IPS-18c (cell line): ENCODE measurements at regions not wholly inside any gene's neighbourhood (a gene's known extent, or its start where the extent isn't known, plus 50 kb on each side); places are given as distances from the start of the nearest gene placed in this dataset.

Source experiments
- H3K4me3 ChIP-seq: 2 replicates; pipeline ENCODE4 v1.7.0; 2013; ENCODE audit warnings: low read depth, mild to moderate bottlenecking, low read length, moderate library complexity; ENCODE audit not compliant: insufficient read depth
- H3K9me3 ChIP-seq: one replicate; pipeline ENCODE4 v1.6.1; 2013; ENCODE audit warnings: mild to moderate bottlenecking, low read length, moderate library complexity; ENCODE audit not compliant: control insufficient read depth, insufficient read depth

DNA sequence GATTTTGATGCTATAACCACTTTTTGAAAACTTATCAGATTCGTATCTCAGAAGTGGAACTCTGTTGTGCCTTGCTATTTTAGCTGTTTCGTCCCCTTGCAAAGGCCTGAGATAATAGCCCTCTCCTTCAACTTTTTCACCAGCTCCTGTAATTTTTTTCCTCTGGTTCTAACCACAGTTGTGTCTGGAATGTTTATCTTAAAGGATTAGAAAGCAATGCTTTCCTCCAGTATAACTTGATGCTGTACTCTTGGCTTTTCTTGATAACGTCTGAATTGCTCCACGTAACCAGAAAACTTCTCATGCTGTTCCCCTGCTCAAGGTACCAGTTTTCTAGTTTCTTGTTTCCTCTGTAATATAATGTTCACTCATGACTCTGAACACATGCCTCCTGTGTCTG, 209.4 kb downstream of the DTWD2 start:
- peaks cover 2% of the 10 kb centered on the region for H3K9me3 ChIP-seq
- no peak overlapping the region for H3K4me3 ChIP-seq

DNA sequence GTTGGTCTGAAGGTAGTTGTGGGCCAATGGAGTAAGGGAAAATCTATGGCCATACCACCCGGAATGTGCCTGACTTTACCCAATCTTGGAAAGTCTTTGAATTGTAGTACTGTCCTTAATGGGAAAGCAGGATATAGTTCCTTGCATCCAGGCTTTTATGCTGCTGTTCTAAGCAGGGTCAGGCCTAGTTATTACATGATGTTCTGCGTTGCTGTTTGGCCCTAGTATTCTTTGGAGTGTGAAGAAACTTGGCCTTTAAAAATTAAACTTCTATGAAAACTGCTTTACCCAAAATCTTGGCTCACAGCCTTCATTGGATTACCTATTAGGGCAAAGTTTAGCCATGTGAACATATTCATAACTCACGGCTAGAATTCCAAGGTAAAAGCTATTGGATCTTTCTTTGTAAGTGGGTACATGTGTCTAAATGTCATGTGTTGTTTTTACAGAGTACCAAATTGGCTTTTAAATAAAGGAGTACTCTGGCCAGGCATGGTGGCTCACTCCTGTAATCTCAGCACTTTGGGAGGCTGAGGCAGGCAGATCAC, 211.1 kb downstream of the DTWD2 start:
- H3K4me3 ChIP-seq: no peak overlapping the region
- H3K9me3 ChIP-seq: peaks cover 2% of the 10 kb centered on the region

DNA sequence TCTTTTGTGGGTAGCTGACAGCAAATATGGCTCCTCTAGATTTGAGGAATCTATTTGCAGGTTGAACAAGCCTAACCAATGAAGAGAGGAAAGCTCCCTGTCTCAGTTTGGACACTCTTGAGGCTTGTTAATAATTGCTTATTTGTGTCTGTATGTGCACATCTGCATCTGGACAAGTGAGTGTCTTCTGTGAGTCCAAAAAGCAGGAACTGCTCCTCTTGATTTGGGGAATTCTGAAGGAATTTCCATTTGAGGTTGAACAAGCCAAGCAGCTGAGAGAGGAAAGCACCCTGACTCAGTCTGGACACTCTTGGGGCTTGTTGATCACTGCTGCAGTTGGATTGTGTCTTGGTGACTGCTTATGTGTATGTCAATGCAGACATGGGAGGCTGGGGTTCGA, 211.6 kb downstream of the DTWD2 start:
- Histone ChIP-seq H3K4me3 (no peak overlapping the region), H3K9me3 (peaks cover 4% of the 10 kb centered on the region)

DNA sequence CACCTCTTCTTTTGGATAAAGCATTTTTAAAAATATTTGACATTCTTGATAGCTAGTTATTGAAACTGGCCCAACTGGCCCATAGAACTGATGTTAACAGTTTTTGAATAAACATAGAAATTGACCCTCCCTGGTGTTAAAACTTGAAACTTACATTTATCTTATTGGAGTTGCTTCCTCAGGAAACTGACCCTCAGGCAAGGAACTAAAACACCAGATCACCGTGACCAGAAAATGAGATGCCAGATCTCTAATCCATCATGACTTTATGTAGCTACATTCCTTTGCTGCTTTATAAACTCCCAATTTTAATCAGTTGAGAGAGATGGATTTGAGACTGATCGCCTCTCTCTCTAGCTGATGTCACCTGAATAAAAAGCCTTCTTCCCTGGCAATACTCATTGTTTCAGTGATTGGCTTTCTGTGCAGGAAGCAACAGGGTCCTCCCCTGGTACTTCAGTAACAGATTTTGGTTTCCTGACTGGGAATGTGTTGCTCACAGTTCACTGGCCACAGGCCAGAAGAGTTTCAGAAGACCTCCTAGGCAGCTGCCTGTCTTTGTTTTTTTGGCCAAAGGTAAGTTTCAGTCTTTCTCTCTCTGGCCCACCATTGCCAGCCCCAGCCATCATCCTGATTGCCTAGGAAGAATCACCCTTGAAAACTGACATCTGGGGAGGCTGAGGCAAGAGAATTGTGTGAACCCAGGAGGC, 212.4 kb downstream of the DTWD2 start:
- H3K4me3 ChIP-seq: no peak overlapping the region
- peaks cover 4% of the 10 kb centered on the region for H3K9me3 ChIP-seq

DNA sequence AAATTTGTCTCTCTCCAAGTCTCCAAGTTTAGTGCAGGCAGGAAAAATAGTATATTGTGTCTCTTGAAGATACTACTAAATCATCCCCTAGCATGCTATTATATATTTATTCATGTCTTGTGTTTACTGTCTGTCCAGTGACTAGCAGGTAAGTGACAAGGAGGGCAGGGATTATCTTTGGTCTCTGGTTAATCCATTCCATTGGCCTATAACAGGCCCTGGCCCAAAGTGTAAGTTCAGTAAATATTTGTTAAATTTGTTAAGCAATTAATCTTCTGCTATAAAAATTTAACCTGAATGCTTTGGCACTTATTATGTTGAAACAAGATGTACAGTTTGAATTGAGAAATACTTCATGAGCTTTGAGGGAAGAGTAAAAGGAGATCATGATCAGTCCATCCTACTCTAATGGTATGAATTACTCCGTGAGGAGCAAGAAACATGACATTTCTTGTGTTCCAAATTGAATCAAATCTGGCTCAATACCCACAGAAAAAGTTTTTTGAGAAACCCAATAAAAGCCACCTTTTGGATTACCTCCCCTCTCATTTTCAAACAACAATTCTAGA, 219.7 kb downstream of the DTWD2 start:
- H3K9me3 ChIP-seq: peaks cover 7% of the 10 kb centered on the region

DNA sequence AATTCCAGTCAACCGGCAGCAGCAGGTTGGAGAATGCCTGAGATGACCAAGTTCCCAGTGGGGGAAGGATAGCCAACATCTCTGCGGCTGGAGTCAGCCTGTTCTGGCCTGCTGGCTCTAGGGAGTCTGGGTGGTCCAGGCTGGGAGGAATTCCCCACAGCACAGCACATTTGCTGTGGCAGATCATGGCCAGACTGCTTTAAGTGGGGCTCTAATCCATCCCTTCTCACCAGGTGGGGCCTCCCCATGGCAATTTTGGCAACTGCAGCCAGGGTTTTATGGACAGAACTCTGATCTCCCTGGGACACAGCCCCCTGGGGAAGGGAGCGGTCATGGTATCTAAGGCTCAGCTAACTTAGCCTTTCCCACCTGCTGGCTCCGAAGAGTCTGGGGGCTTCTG, 226.1 kb downstream of the DTWD2 start:
- Histone ChIP-seq H3K4me3 (no peak overlapping the region), H3K9me3 (no peaks in the 10 kb centered on the region)

More for the DNA sequence above, 219.7 kb downstream of the DTWD2 start:
- H3K4me3 ChIP-seq: no peak overlapping the region

DNA sequence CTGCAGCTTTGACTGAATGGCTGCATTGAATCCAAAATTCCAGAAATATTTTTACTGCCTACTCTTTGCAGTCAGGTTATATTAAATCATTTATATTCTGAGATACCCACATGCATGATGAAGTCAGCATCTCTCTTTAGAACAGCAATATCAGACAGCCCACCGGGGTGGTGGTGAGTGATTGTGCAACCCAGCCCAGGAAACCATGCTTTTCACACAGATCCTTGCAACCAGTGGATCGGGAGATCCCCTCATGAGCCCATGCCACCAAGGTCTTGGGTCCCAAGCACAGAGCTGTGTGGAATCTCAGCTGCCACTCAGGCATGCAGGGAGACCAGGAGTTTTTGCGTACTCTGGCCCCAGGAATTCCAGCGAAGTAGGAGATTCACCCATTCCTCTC, 226.5 kb downstream of the DTWD2 start:
- Histone ChIP-seq H3K9me3 (no peaks in the 10 kb centered on the region), H3K4me3 (no peak overlapping the region)

DNA sequence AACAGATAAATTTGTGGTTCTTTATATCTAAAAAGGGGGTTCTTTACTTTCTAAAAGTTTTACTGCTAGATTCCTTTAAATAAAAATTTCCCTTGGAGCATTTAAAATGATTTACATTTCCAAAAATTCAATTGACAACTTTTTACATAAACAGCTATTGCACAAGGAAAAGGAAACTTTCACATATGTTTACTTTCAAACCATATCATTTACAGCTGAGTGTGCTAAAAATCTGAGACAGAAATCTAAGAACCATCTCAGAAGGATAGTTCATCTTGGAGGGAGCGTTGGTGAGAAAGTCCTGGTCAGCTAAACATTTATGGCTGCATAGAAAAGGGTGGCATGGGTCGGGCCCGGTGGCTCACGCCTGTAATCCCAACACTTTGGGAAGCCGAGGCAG, 235.4 kb downstream of the DTWD2 start:
- Histone ChIP-seq H3K9me3 (no peaks in the 10 kb centered on the region), H3K4me3 (no peak overlapping the region)

DNA sequence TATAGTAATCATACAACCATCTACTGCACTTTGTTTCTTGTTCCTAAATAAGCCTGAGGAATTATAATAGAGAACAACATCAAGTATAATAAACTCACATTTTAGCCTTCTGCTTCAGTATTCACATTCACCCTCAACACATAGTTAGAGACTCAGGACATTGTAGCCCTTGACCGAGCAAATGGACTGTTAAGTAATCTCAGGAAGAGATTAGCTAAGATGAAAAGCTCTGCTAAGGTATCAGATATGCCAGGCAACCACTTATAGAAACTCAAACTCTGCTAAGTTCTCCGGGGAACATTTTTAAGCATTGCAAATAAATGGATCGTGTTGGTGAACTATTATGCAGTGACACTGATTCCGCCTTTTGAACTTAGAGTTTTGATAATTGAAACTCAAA, 252.0 kb downstream of the DTWD2 start:
- peaks cover 2% of the 10 kb centered on the region for H3K9me3 ChIP-seq
- H3K4me3 ChIP-seq: no peak overlapping the region

DNA sequence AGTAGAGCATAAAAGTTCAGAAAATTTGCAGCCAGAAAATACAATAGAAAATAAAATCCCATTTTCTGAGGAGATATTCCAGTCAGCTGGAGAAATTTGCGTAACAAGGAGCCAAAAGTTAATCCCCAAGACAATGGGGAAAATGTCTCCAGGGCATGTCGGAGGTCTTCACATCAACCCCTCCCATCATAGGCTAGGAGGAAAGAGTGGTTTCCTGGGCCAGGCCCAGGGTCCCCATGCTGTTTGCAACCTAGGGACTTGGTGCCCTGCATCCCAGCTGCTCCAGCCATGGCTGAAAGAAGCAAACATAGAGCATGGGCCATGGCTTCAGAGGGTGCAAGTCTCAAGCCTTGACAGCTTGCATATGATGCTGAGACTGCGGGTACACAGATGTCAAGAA, 255.0 kb downstream of the DTWD2 start:
- Histone ChIP-seq H3K9me3 (no peaks in the 10 kb centered on the region), H3K4me3 (no peak overlapping the region)

DNA sequence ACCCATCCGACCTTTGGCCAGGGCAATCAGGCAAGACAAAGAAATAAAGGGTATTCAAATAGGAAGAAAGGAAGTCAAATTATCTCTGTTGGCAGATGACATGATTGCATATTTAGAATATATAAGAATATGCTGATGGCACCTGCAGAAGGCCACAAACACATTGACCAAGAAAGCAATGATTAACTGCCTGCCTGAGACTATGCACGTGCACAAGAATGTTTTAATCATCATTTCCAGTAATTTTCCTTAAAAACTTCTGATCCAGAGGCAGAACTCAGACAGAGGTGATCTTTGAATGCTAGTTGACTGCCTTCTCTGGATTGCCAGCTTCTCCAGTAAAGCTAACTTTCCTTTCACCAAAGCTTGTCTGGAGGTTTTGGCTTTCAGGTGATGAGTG, 260.2 kb downstream of the DTWD2 start:
- H3K4me3 ChIP-seq: no peak overlapping the region
- H3K9me3 ChIP-seq: no peaks in the 10 kb centered on the region

DNA sequence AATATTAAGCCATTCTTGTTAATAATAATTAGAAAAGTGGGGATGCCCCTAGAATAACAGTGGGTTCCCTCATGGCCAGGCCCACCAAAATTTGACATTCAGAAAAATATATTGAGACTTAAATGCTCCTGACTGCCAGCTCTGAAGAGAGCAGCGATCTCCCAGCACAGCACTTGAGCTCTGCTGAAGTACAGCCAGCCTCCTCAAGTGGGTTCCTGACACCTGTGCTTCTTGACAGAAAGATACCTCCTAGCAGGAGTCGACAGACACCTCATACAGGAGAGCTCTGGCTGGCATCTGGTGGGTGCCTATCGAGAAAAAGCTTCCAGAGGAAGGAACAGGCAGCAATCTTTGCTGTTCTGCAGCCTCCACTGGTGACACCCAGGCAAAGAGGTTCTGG, 261.5 kb downstream of the DTWD2 start:
- no peak overlapping the region for H3K4me3 ChIP-seq
- no peaks in the 10 kb centered on the region for H3K9me3 ChIP-seq

DNA sequence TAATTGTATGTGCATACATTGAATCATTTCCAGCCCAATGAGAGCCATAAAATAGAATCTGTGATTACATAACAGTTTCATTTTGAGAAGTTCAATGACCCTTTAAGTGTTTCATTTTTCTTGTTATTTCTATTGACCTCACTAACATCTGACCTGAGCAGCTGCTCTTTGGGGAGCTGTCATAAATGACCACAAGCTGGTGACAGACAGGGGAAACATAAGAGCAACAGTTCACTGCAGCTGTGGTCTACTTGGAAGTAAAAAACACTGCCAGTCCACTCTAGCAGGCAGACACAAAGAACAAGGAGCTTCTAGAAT, 265.4 kb downstream of the DTWD2 start:
- Histone ChIP-seq H3K9me3 (peaks cover 3% of the 10 kb centered on the region), H3K4me3 (no peak overlapping the region)

DNA sequence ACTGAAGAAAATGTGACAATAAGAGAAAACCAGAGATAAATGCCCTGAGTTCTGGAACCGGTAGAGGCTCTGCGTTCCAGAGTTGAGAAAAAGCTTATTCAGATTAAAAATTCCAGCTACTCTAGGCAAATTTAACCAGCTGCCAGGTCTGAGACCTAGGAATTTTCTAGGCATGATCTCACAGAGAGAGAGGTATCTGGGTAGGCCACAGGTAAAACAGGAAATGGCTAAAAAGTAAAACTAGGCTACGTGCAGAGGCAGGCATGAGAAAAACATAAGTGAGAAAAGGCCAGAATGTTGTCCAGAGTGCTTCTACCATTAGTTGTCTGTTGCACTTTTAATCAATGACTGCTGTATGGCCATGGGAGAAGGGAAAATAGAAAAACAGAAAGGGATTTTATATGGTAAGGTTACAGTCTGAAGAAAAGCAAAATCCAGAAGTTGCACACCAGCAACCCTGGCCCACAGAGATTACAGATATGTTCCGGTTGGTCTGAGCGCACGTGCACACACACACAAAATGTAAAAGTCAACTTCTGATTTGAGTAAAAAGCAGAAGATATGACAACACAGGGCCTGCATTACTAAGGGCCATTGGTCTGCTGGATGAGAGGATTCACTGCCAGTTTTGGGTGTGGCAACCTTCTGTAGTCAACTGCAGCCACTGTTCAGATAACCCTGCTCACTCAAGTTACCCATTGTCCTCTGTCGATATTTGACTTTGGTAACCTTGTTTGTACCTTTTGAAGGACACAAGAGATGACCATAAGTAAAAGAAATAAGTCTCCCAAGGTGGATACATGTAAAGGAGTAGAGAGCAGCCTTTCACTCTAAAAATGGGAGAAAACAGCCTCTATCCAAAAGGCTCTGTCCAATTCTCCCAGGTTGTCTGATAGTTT, 266.0 kb downstream of the DTWD2 start:
- H3K4me3 ChIP-seq: no peak overlapping the region
- peaks cover 3% of the 10 kb centered on the region for H3K9me3 ChIP-seq

DNA sequence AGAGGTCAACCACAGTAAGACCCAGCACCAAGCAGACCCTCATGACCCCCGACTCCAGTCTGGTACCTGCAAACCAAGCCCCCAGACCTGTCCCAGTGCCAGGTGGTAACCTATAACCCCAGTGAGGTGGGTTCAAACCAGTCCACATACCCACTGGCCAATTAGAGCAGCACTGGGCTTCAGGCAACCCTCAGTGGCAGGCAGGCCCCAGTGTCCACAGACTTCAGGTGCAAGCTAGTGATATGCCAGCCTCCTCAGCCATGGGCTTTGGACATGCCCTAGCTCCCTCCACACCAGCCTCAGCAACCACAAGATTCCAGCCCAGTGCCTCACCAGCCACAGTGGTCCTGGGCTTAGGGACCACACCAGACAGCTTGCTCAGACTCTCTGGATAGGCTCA, 276.6 kb downstream of the DTWD2 start:
- H3K4me3 ChIP-seq: no peak overlapping the region
- no peaks in the 10 kb centered on the region for H3K9me3 ChIP-seq

DNA sequence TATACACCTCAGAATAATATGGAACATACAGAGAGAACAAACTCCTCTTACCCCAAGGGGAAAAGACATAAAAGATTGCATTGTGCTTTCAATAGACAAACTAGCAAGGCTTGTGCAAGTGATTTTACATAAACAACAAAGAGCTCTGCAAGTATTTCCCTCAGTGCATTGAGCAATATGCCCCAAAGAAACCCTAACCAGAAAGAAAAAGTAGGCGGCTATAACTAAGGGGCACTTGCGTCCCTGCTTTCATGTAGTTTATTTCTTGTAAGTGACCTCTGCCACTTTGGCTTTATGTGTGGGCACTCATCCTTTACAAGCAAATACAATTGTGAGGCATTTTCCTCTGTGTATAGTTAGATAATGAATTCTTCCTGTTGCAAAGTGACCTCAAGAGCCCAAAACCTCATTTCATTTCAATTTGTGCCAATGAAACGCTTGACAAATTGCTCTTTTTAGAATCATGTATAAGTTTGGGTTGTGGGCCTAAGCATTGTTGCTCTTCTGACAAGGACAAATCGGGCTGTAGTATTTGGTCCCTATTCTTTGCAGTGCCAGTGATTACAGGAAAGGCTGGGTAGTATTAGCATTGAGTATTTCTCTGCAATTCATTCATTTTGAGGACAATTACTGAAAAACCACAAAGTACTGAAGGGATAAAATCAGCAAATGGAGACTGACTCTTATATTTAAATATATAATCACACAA, 282.2 kb downstream of the DTWD2 start:
- Histone ChIP-seq H3K9me3 (peaks cover 16% of the 10 kb centered on the region), H3K4me3 (no peak overlapping the region)

DNA sequence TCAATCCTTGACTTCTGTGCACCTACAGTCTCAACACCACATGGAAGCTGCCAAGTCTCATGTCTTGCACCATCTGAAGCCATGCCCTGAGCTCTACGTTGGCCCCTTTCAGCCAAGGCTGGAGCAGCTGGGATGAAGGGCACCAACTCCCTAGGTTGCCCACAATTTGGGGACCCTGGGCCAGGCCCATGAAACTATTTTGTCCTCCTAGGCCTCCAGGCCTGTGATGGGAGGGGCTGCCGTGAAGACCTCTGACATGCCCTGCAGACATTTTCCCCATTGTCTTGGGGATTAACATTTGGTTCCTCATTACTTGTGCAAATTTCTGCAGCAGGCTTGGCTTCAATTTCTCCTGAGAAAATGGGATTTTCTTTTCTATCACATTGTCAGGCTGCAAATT, 285.1 kb downstream of the DTWD2 start:
- peaks cover 19% of the 10 kb centered on the region for H3K9me3 ChIP-seq
- no peak overlapping the region for H3K4me3 ChIP-seq
